LNCaP clone FGC (cell line): ENCODE measurements at regions not wholly inside any gene's neighbourhood (a gene's known extent, or its start where the extent isn't known, plus 50 kb on each side); places are given as distances from the start of the nearest gene placed in this dataset.

ENCODE experiments used
- DNase-seq: peaks from one replicate; pipeline ENCODE4 v3.0.0-alpha.2; 2011; ENCODE audit warnings: low read depth
- H3K4me3 ChIP-seq: 2 replicates; pipeline ENCODE4 v1.5.1; 2011; ENCODE audit warnings: mild to moderate bottlenecking, low read depth, low read length, control low read depth
- CTCF ChIP-seq: IDR thresholded peaks from 2 replicates; pipeline ENCODE4 v1.5.1; 2012; ENCODE audit warnings: mild to moderate bottlenecking; ENCODE audit not compliant: control insufficient read depth, insufficient read depth; ENCODE audit errors: extremely low read depth

GRCh38 chr2:186042207-186043028, 303.8 kb downstream of the FSIP2 start:
- no peak for DNase-seq
- no peak for TF ChIP-seq CTCF
- no peak overlapping the region for H3K4me3 ChIP-seq

- H3K4me3 ChIP-seq: no peak overlapping the region
- no peak for DNase-seq
- no peak for TF ChIP-seq CTCF
Observed at GRCh38 chr2:186044761-186045160, 306.2 kb downstream of the FSIP2 start.

GRCh38 chr2:186052930-186053329, 314.3 kb downstream of the FSIP2 start:
- TF ChIP-seq CTCF: no peak
- H3K4me3 ChIP-seq: no peak overlapping the region
- no peak for DNase-seq

GRCh38 chr2:186058614-186059013, 320.0 kb downstream of the FSIP2 start:
- no peak overlapping the region for H3K4me3 ChIP-seq
- DNase-seq: no peak

GRCh38 chr2:186059096-186059495, 320.5 kb downstream of the FSIP2 start:
- H3K4me3 ChIP-seq: no peak overlapping the region
- no peak for DNase-seq
- TF ChIP-seq CTCF: no peak

More at GRCh38 chr2:186058614-186059013, 320.0 kb downstream of the FSIP2 start:
- TF ChIP-seq CTCF: no peak

- no peak for DNase-seq
- no peak for TF ChIP-seq CTCF
- no peak overlapping the region for H3K4me3 ChIP-seq
Observed at GRCh38 chr2:186060744-186061440, 322.3 kb downstream of the FSIP2 start.

GRCh38 chr2:186064507-186064906, 325.9 kb downstream of the FSIP2 start:
- no peak for TF ChIP-seq CTCF
- H3K4me3 ChIP-seq: no peak overlapping the region
- DNase-seq: no peak
